H1 (cell line): ENCODE measurements at regions not wholly inside any gene's neighbourhood (a gene's known extent, or its start where the extent isn't known, plus 50 kb on each side); places are given as distances from the start of the nearest gene placed in this dataset.

Source experiments
- CTBP2 ChIP-seq: IDR thresholded peaks from 2 replicates; pipeline ENCODE4 v1.7.0; 2011; ENCODE audit warnings: borderline replicate concordance, mild to moderate bottlenecking, moderate library complexity, mixed read lengths, low read length; ENCODE audit not compliant: insufficient read depth, insufficient read length
- EP300 ChIP-seq, 2 experiments: IDR thresholded peaks; 1 replicate in 1 of 2; 2 replicates in 1 of 2; pipeline ENCODE4 v1.6.1; 2011 to 2012; ENCODE audit warnings: low read depth in 2 of 2, low read length in 2 of 2, mild to moderate bottlenecking in 2 of 2, borderline replicate concordance in 1 of 2, inconsistent platforms in 1 of 2, moderate library complexity in 1 of 2
- KDM4A ChIP-seq: IDR thresholded peaks from one replicate; pipeline ENCODE4 v1.7.1; 2012; ENCODE audit warnings: low read depth, mild to moderate bottlenecking, moderate library complexity, low read length, inconsistent platforms; ENCODE audit not compliant: severe bottlenecking

GRCh38 chr7:118836933-118837332, 612.4 kb downstream of the ANKRD7 start (continued):
- no peak for TF ChIP-seq CTBP2
- no peak for TF ChIP-seq KDM4A
- TF ChIP-seq EP300 (IDR thresholded peaks at IDR 0.05; ENCODE audit: borderline replicate concordance in 1 of 2, low read depth in 2 of 2, low read length in 2 of 2): no peak
